ENCODE measurements at regions not wholly inside any gene's neighbourhood (a gene's known extent, or its start where the extent isn't known, plus 50 kb on each side); places are given as distances from the start of the nearest gene placed in this dataset.
"Not testable (repeated sequence)": the region's sequence is repeated elsewhere in the genome, so short reads cannot be mapped to it uniquely, and the experiment has no call there.

GRCh38 chr16:29267055-29267619, 139.4 kb downstream of the NPIPB11 start:
- TF ChIP-seq EZH2 (IDR thresholded peaks at IDR 0.05); POLR2AphosphoS5 (IDR thresholded peaks at IDR 0.05; ENCODE audit: borderline replicate concordance, low read depth, low read length); FOXP2 (optimal IDR thresholded peaks at IDR 0.05; ENCODE audit: control extremely low read depth, extremely low read length, insufficient read depth): not testable (repeated sequence)
